NB4 (cell line): ENCODE measurements at regions not wholly inside any gene's neighbourhood (a gene's known extent, or its start where the extent isn't known, plus 50 kb on each side); places are given as distances from the start of the nearest gene placed in this dataset.
"Not testable (repeated sequence)": the region's sequence is repeated elsewhere in the genome, so short reads cannot be mapped to it uniquely, and the experiment has no call there.

Experiments used
- POLR2A ChIP-seq: IDR thresholded peaks from 2 replicates; pipeline ENCODE4 v1.6.1; 2011; ENCODE audit warnings: mild to moderate bottlenecking; ENCODE audit not compliant: insufficient read length; ENCODE audit errors: extremely low read depth
- TF ChIP-seq, protein P1 (sequence below): IDR thresholded peaks from one replicate; pipeline ENCODE4 v1.5.1; 2012; ENCODE audit warnings: low read depth, low read length

DNA sequence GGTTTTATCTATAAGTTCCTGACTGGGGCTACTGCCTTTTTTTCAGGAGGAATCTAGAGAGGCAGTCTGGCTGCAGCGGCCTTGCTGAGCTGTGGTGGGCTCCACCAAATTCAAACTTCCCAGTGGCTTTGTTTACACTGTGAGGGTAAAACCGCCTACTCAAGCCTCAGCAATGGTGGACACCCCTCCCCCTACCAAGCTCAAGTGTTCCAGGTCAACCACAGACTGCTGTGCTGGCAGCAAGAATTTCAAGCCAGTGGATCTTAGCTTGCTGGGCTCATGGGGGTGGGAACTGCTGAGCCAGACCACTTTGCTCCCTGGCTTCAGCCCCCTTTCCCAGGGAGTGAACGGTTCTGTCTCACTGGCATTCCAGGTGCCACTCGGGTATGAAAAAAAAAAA, 83.9 kb upstream of the WDR75 start:
- not testable (repeated sequence) for TF ChIP-seq POLR2A
- TF ChIP-seq, protein P1, sequence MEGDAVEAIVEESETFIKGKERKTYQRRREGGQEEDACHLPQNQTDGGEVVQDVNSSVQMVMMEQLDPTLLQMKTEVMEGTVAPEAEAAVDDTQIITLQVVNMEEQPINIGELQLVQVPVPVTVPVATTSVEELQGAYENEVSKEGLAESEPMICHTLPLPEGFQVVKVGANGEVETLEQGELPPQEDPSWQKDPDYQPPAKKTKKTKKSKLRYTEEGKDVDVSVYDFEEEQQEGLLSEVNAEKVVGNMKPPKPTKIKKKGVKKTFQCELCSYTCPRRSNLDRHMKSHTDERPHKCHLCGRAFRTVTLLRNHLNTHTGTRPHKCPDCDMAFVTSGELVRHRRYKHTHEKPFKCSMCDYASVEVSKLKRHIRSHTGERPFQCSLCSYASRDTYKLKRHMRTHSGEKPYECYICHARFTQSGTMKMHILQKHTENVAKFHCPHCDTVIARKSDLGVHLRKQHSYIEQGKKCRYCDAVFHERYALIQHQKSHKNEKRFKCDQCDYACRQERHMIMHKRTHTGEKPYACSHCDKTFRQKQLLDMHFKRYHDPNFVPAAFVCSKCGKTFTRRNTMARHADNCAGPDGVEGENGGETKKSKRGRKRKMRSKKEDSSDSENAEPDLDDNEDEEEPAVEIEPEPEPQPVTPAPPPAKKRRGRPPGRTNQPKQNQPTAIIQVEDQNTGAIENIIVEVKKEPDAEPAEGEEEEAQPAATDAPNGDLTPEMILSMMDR: not testable (repeated sequence)
